ENCODE measurements at regions not wholly inside any gene's neighbourhood (a gene's known extent, or its start where the extent isn't known, plus 50 kb on each side); places are given as distances from the start of the nearest gene placed in this dataset.

DNA sequence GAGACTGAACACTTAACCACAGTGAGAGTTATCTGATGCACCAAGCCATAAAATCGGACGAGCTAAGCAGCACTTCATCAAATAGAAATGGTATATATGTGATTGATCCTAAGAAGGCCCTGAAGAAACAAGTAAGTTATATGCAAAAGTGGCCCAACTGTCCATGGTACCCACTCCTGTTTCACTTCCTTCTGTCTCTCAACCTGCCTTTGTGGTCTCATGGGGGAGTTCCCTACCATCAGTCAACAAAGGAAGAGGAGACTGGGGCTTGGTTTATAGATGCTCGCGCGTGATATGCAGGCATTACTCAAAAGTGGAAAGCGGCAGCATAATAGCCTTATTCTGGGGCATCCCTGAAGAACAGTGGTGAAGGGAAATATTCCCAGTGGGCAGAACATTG lies 543.9 kb upstream of the ADGRL4 start:
- TF ChIP-seq, protein P1, sequence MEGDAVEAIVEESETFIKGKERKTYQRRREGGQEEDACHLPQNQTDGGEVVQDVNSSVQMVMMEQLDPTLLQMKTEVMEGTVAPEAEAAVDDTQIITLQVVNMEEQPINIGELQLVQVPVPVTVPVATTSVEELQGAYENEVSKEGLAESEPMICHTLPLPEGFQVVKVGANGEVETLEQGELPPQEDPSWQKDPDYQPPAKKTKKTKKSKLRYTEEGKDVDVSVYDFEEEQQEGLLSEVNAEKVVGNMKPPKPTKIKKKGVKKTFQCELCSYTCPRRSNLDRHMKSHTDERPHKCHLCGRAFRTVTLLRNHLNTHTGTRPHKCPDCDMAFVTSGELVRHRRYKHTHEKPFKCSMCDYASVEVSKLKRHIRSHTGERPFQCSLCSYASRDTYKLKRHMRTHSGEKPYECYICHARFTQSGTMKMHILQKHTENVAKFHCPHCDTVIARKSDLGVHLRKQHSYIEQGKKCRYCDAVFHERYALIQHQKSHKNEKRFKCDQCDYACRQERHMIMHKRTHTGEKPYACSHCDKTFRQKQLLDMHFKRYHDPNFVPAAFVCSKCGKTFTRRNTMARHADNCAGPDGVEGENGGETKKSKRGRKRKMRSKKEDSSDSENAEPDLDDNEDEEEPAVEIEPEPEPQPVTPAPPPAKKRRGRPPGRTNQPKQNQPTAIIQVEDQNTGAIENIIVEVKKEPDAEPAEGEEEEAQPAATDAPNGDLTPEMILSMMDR (conservative IDR thresholded peaks at IDR 0.05; ENCODE audit: low read length), result no peak
- no peak for TF ChIP-seq EZH2phosphoT487 (IDR thresholded peaks at IDR 0.05; ENCODE audit: borderline replicate concordance, low read depth, low read length)
